ENCODE measurements at regions not wholly inside any gene's neighbourhood (a gene's known extent, or its start where the extent isn't known, plus 50 kb on each side); places are given as distances from the start of the nearest gene placed in this dataset.

GRCh38 chr4:54152846-54153600 is 53.1 kb downstream of the GSX2 start:
- no peaks in the 10 kb centered on the region for H3K9me3 ChIP-seq (ENCODE audit: low read depth)
- no peak overlapping the region for H3K4me3 ChIP-seq
- H3K4me1 ChIP-seq (ENCODE audit: low read depth), result no peaks in the 10 kb centered on the region
- no peaks in the 10 kb centered on the region for H3K27me3 ChIP-seq
- TF ChIP-seq CTCF (IDR thresholded peaks at IDR 0.05; ENCODE audit: low read depth, low read length), result no peak
- no peak overlapping the region for H3K27ac ChIP-seq
- no peaks in the 10 kb centered on the region for H3K36me3 ChIP-seq
- DNase-seq (ENCODE audit: low read depth in 1 of 2, low spot score in 1 of 2), result peak in 1 of 2 donors; percentile 53

- Histone ChIP-seq H3K27me3 (no peaks in the 10 kb centered on the region), H3K27ac (no peak overlapping the region), H3K36me3 (no peaks in the 10 kb centered on the region), H3K4me1 (ENCODE audit: low read depth) (no peaks in the 10 kb centered on the region), H3K4me3 (no peak overlapping the region), H3K9me3 (ENCODE audit: low read depth) (no peaks in the 10 kb centered on the region)
- no peak for TF ChIP-seq CTCF (IDR thresholded peaks at IDR 0.05; ENCODE audit: low read depth, low read length)
- no peak for DNase-seq (ENCODE audit: low read depth in 1 of 2, low spot score in 1 of 2)
Observed at GRCh38 chr4:54155936-54156335, 56.0 kb downstream of the GSX2 start.

- no peaks in the 10 kb centered on the region for H3K27me3 ChIP-seq
Observed at GRCh38 chr4:54157606-54158005, 57.6 kb downstream of the GSX2 start.

GRCh38 chr4:54159543-54159942 is 59.6 kb downstream of the GSX2 start:
- Histone ChIP-seq H3K9me3 (ENCODE audit: low read depth) (no peaks in the 10 kb centered on the region), H3K36me3 (no peaks in the 10 kb centered on the region), H3K27ac (no peak overlapping the region), H3K27me3 (no peaks in the 10 kb centered on the region), H3K4me3 (no peak overlapping the region), H3K4me1 (ENCODE audit: low read depth) (no peaks in the 10 kb centered on the region)
- TF ChIP-seq CTCF (IDR thresholded peaks at IDR 0.05; ENCODE audit: low read depth, low read length), result no peak
- no peak for DNase-seq (ENCODE audit: low read depth in 1 of 2, low spot score in 1 of 2)

More at GRCh38 chr4:54157606-54158005, 57.6 kb downstream of the GSX2 start:
- H3K27ac ChIP-seq, result no peak overlapping the region
- no peak for TF ChIP-seq CTCF (IDR thresholded peaks at IDR 0.05; ENCODE audit: low read depth, low read length)
- no peaks in the 10 kb centered on the region for H3K4me1 ChIP-seq (ENCODE audit: low read depth)
- no peaks in the 10 kb centered on the region for H3K36me3 ChIP-seq
- no peaks in the 10 kb centered on the region for H3K9me3 ChIP-seq (ENCODE audit: low read depth)
- H3K4me3 ChIP-seq, result no peak overlapping the region
- no peak for DNase-seq (ENCODE audit: low read depth in 1 of 2, low spot score in 1 of 2)

- Histone ChIP-seq H3K27me3 (no peaks in the 10 kb centered on the region), H3K36me3 (no peaks in the 10 kb centered on the region), H3K9me3 (ENCODE audit: low read depth) (no peaks in the 10 kb centered on the region), H3K27ac (no peak overlapping the region), H3K4me1 (ENCODE audit: low read depth) (no peaks in the 10 kb centered on the region), H3K4me3 (no peak overlapping the region)
- no peak for DNase-seq (ENCODE audit: low read depth in 1 of 2, low spot score in 1 of 2)
- no peak for TF ChIP-seq CTCF (IDR thresholded peaks at IDR 0.05; ENCODE audit: low read depth, low read length)
Observed at GRCh38 chr4:54165011-54165410, 64.1 kb upstream of the PDGFRA start.
